SH-SY5Y (cell line): ENCODE measurements at regions not wholly inside any gene's neighbourhood (a gene's known extent, or its start where the extent isn't known, plus 50 kb on each side); places are given as distances from the start of the nearest gene placed in this dataset.

Experiments
- GATA2 ChIP-seq: IDR thresholded peaks from 2 replicates; pipeline ENCODE4 v1.6.1; 2011; ENCODE audit warnings: mild to moderate bottlenecking, low read depth, low read length
- GATA3 ChIP-seq: IDR thresholded peaks from 2 replicates; pipeline ENCODE4 v1.6.1; 2011; ENCODE audit warnings: low read depth, mild to moderate bottlenecking, low read length, moderate library complexity

GRCh38 chr16:6510261-6510660 is 822.4 kb upstream of the RBFOX1 start:
- TF ChIP-seq GATA3: no peak
- no peak for TF ChIP-seq GATA2

- TF ChIP-seq GATA2 (no peak), GATA3 (no peak)
These were observed 833.2 kb upstream of the RBFOX1 start for GRCh38 chr16:6499413-6499812.

- TF ChIP-seq GATA2 (no peak), GATA3 (no peak)
These were observed 833.8 kb upstream of the RBFOX1 start for GRCh38 chr16:6498858-6499257.

- TF ChIP-seq GATA3: no peak
- no peak for TF ChIP-seq GATA2
These were observed 835.6 kb upstream of the RBFOX1 start for GRCh38 chr16:6496996-6497395.

- TF ChIP-seq GATA3: no peak
- no peak for TF ChIP-seq GATA2
These were observed 837.0 kb upstream of the RBFOX1 start for GRCh38 chr16:6495486-6496210.

GRCh38 chr16:6494716-6495115 is 837.9 kb upstream of the RBFOX1 start:
- no peak for TF ChIP-seq GATA2
- no peak for TF ChIP-seq GATA3

- TF ChIP-seq GATA3 (no peak), GATA2 (no peak)
These were observed 839.1 kb upstream of the RBFOX1 start for GRCh38 chr16:6493555-6493954.

GRCh38 chr16:6492742-6493141 is 839.9 kb upstream of the RBFOX1 start:
- TF ChIP-seq GATA3 (no peak), GATA2 (no peak)

GRCh38 chr16:6484935-6485334 is 847.7 kb upstream of the RBFOX1 start:
- no peak for TF ChIP-seq GATA3
- TF ChIP-seq GATA2: no peak

- TF ChIP-seq GATA3 (no peak), GATA2 (no peak)
These were observed 848.6 kb upstream of the RBFOX1 start for GRCh38 chr16:6484081-6484480.

GRCh38 chr16:6483469-6484033 is 849.1 kb upstream of the RBFOX1 start:
- TF ChIP-seq GATA3 (no peak), GATA2 (no peak)

GRCh38 chr16:6482696-6483468 is 849.8 kb upstream of the RBFOX1 start:
- TF ChIP-seq GATA2: no peak
- no peak for TF ChIP-seq GATA3

GRCh38 chr16:6481894-6482293 is 850.8 kb upstream of the RBFOX1 start:
- no peak for TF ChIP-seq GATA2
- no peak for TF ChIP-seq GATA3

GRCh38 chr16:6453742-6454141 is 878.9 kb upstream of the RBFOX1 start:
- TF ChIP-seq GATA3 (no peak), GATA2 (no peak)
